Body of pancreas (tissue), 4 donors: ENCODE measurements at regions not wholly inside any gene's neighbourhood (a gene's known extent, or its start where the extent isn't known, plus 50 kb on each side); places are given as distances from the start of the nearest gene placed in this dataset.
A peak's percentile ranks its signal among the peaks of the same experiment; 100 is the strongest.

ENCODE experiments used
- ATAC-seq: fragments of 150-250 bp; one replicate; pipeline ENCODE4 v1.9.1; 2016
- DNase-seq, 4 donors: peaks; one replicate each; pipeline ENCODE4 v3.0.0-alpha.2; 2019
- H3K27ac ChIP-seq, 4 donors: fragments of 200-600 bp; sonication (generic); 1 replicate in 3 of 4; 2 replicates in 1 of 4; pipeline versions ENCODE4 v1.5.1 to v1.6.1; 2016 to 2019; ENCODE audit warnings: mild to moderate bottlenecking in 1 of 4, mixed read lengths in 1 of 4, moderate library complexity in 1 of 4
- H3K27me3 ChIP-seq, 2 donors: fragments of 200-600 bp; sonication (generic); one replicate each; pipeline ENCODE4 v1.6.0; 2016; ENCODE audit warnings: mild to moderate bottlenecking in 1 of 2
- H3K36me3 ChIP-seq, 2 donors: fragments of 200-600 bp; sonication (generic); replicated peaks in 1 of 2; 2 replicates each; pipeline ENCODE4 v1.5.1; 2016; ENCODE audit warnings: low read depth in 2 of 2; ENCODE audit not compliant: insufficient read depth in 1 of 2
- H3K4me1 ChIP-seq: fragments of 200-600 bp; sonication (generic); one replicate; pipeline ENCODE4 v1.6.0; 2016
- H3K4me3 ChIP-seq, 2 donors: fragments of 200-600 bp; sonication (generic); 1 replicate in 1 of 2; 2 replicates in 1 of 2; pipeline ENCODE4 v1.5.1; 2016 to 2019
- H3K9me3 ChIP-seq, 3 donors: fragments of 200-600 bp; sonication (generic); 1 replicate in 2 of 3; 2 replicates in 1 of 3; pipeline ENCODE4 v1.5.1; 2016
- CTCF ChIP-seq, 7 experiments: fragments of 450-650 bp in 4 of 7; fragments of 200-600 bp in 3 of 7; sonication (generic) in 3 of 7; IDR thresholded peaks; one replicate each; pipeline ENCODE4 v1.5.1; 2016 to 2019; ENCODE audit warnings: antibody characterized with exemption in 7 of 7
- POLR2A ChIP-seq, 3 donors: fragments of 450-650 bp; IDR thresholded peaks; one replicate each; pipeline ENCODE4 v1.6.1; 2016; ENCODE audit warnings: antibody characterized with exemption in 3 of 3, mild to moderate bottlenecking in 2 of 3
- WGBS, 2 donors: methylation state at CpG; one replicate each; pipeline ENCODE4 v1.1.5; 2017; 5-methylcytosine and 5-hydroxymethylcytosine counted together
- intact Hi-C: fragments of 100-400 bp; cut with DNase I; formaldehyde crosslinking; loops from one replicate; pipeline ENCODE4 v1.15.1; 2023

GRCh38 chr10:10915215-10915614 lies 102.5 kb upstream of the CELF2 start:
- TF ChIP-seq POLR2A (IDR thresholded peaks at IDR 0.05) = no peak
- no peak for TF ChIP-seq CTCF (IDR thresholded peaks at IDR 0.05)
- no peak for ATAC-seq
- no peaks in the 10 kb centered on the region for H3K4me1 ChIP-seq
- no peaks in the 10 kb centered on the region for H3K36me3 ChIP-seq
- DNase-seq = no peak
- intact Hi-C loops = no loop called here
- H3K27ac ChIP-seq = no peak overlapping the region
- H3K4me3 ChIP-seq = no peak overlapping the region
- no peaks in the 10 kb centered on the region for H3K9me3 ChIP-seq
- no peaks in the 10 kb centered on the region for H3K27me3 ChIP-seq

- 77 to 80% methylated on average over 1 of the region's 1 CpG for WGBS, 2 donors
- Histone ChIP-seq H3K27me3 (no peaks in the 10 kb centered on the region), H3K9me3 (no peaks in the 10 kb centered on the region), H3K36me3 (no peaks in the 10 kb centered on the region), H3K27ac (no peak overlapping the region), H3K4me3 (no peak overlapping the region), H3K4me1 (no peaks in the 10 kb centered on the region)
- no peak for DNase-seq
- no peak for TF ChIP-seq POLR2A (IDR thresholded peaks at IDR 0.05)
- no peak for TF ChIP-seq CTCF (IDR thresholded peaks at IDR 0.05)
- no peak for ATAC-seq
- intact Hi-C loops = no loop called here
Observed at GRCh38 chr10:10917031-10917430, 100.6 kb upstream of the CELF2 start.

GRCh38 chr10:10919976-10920375 lies 97.7 kb upstream of the CELF2 start:
- TF ChIP-seq CTCF (IDR thresholded peaks at IDR 0.05) (no peak), POLR2A (IDR thresholded peaks at IDR 0.05) (no peak)
- intact Hi-C loops = no loop called here

GRCh38 chr10:10921826-10922461 lies 95.7 kb upstream of the CELF2 start:
- intact Hi-C loops = no loop called here
- peaks cover 3% of the 10 kb centered on the region for H3K4me1 ChIP-seq
- H3K27me3 ChIP-seq = no peaks in the 10 kb centered on the region
- DNase-seq (no peak), ATAC-seq (no peak)
- no peaks in the 10 kb centered on the region for H3K36me3 ChIP-seq
- WGBS, 2 donors = 60 to 67% methylated on average over 12 of the region's 12 CpGs
- H3K4me3 ChIP-seq = no peak overlapping the region
- H3K9me3 ChIP-seq = no peaks in the 10 kb centered on the region
- TF ChIP-seq CTCF (IDR thresholded peaks at IDR 0.05) (no peak), POLR2A (IDR thresholded peaks at IDR 0.05) (no peak)
- H3K27ac ChIP-seq = no peak overlapping the region

More at GRCh38 chr10:10919976-10920375, 97.7 kb upstream of the CELF2 start:
- 72% methylated on average over 5 of the region's 5 CpGs for WGBS, 2 donors
- H3K27ac ChIP-seq = no peak overlapping the region
- ATAC-seq = no peak
- H3K4me1 ChIP-seq = peaks cover 3% of the 10 kb centered on the region
- DNase-seq = no peak
- no peaks in the 10 kb centered on the region for H3K36me3 ChIP-seq
- H3K27me3 ChIP-seq = no peaks in the 10 kb centered on the region
- H3K4me3 ChIP-seq = no peak overlapping the region
- no peaks in the 10 kb centered on the region for H3K9me3 ChIP-seq

GRCh38 chr10:10923029-10923651 lies 94.5 kb upstream of the CELF2 start:
- Histone ChIP-seq H3K27me3 (no peaks in the 10 kb centered on the region), H3K4me3 (no peak overlapping the region), H3K36me3 (no peaks in the 10 kb centered on the region), H3K4me1 (peaks cover 3% of the 10 kb centered on the region), H3K9me3 (no peaks in the 10 kb centered on the region), H3K27ac (no peak overlapping the region)
- peak in 1 of 4 donors; percentile 4 for DNase-seq
- TF ChIP-seq CTCF (IDR thresholded peaks at IDR 0.05) = no peak
- no peak for TF ChIP-seq POLR2A (IDR thresholded peaks at IDR 0.05)
- intact Hi-C loops = no loop called here
- peak; percentile 72 for ATAC-seq
- WGBS, 2 donors = 21 to 26% methylated on average over 17 of the region's 17 CpGs
